ENCODE measurements at regions not wholly inside any gene's neighbourhood (a gene's known extent, or its start where the extent isn't known, plus 50 kb on each side); places are given as distances from the start of the nearest gene placed in this dataset.

- no peaks in the 10 kb centered on the region for H3K27me3 ChIP-seq (ENCODE audit: insufficient read depth, low read length)
- no peaks in the 10 kb centered on the region for H3K9me3 ChIP-seq (ENCODE audit: low read length)
- no peaks in the 10 kb centered on the region for H3K36me3 ChIP-seq (ENCODE audit: insufficient read depth, low read length)
- no peaks in the 10 kb centered on the region for H4K20me1 ChIP-seq (ENCODE audit: insufficient read depth, low read length)
- no peak overlapping the region for H3K4me3 ChIP-seq (ENCODE audit: low read depth, low read length, poor library complexity, severe bottlenecking)
- H3K4me2 ChIP-seq (ENCODE audit: low read length): no peak overlapping the region
- no peaks in the 10 kb centered on the region for H3K79me2 ChIP-seq (ENCODE audit: insufficient read depth, low read length)
- H3K4me1 ChIP-seq (ENCODE audit: insufficient read depth, low read length, severe bottlenecking): no peaks in the 10 kb centered on the region
- no peaks in the 10 kb centered on the region for H3F3A ChIP-seq (ENCODE audit: insufficient read depth, low read length)
- no peak overlapping the region for H2AFZ ChIP-seq (ENCODE audit: low read length)
- H3K9ac ChIP-seq (ENCODE audit: low read length): no peak overlapping the region
- no peaks in the 10 kb centered on the region for H3K9me2 ChIP-seq (ENCODE audit: low read depth, low read length)
- TF ChIP-seq CTCF (IDR thresholded peaks at IDR 0.05; ENCODE audit: low read length) (no peak), EZH2 (IDR thresholded peaks at IDR 0.05; ENCODE audit: borderline replicate concordance, low read length) (no peak)
- H3K27ac ChIP-seq (ENCODE audit: low read depth, low read length, poor library complexity, severe bottlenecking): no peak overlapping the region
These were observed 207.7 kb upstream of the ZSWIM2 start for GRCh38 chr2:187056416-187057334.

- no peaks in the 10 kb centered on the region for H4K20me1 ChIP-seq (ENCODE audit: insufficient read depth, low read length)
- no peak overlapping the region for H2AFZ ChIP-seq (ENCODE audit: low read length)
- H3K79me2 ChIP-seq (ENCODE audit: insufficient read depth, low read length): no peaks in the 10 kb centered on the region
- H3K4me3 ChIP-seq (ENCODE audit: low read depth, low read length, poor library complexity, severe bottlenecking): no peak overlapping the region
- no peak overlapping the region for H3K4me2 ChIP-seq (ENCODE audit: low read length)
- no peak for TF ChIP-seq CTCF (IDR thresholded peaks at IDR 0.05; ENCODE audit: low read length)
- no peak for TF ChIP-seq EZH2 (IDR thresholded peaks at IDR 0.05; ENCODE audit: borderline replicate concordance, low read length)
- no peak overlapping the region for H3K9ac ChIP-seq (ENCODE audit: low read length)
- no peaks in the 10 kb centered on the region for H3K9me2 ChIP-seq (ENCODE audit: low read depth, low read length)
- no peaks in the 10 kb centered on the region for H3K36me3 ChIP-seq (ENCODE audit: insufficient read depth, low read length)
- no peak overlapping the region for H3K27ac ChIP-seq (ENCODE audit: low read depth, low read length, poor library complexity, severe bottlenecking)
- no peaks in the 10 kb centered on the region for H3K9me3 ChIP-seq (ENCODE audit: low read length)
- H3K4me1 ChIP-seq (ENCODE audit: insufficient read depth, low read length, severe bottlenecking): no peaks in the 10 kb centered on the region
- H3F3A ChIP-seq (ENCODE audit: insufficient read depth, low read length): no peaks in the 10 kb centered on the region
- no peaks in the 10 kb centered on the region for H3K27me3 ChIP-seq (ENCODE audit: insufficient read depth, low read length)
These were observed 206.5 kb upstream of the ZSWIM2 start for GRCh38 chr2:187055463-187055862.

GRCh38 chr2:187054501-187055319 lies 205.7 kb upstream of the ZSWIM2 start:
- no peaks in the 10 kb centered on the region for H3K9me3 ChIP-seq (ENCODE audit: low read length)
- H3K4me3 ChIP-seq (ENCODE audit: low read depth, low read length, poor library complexity, severe bottlenecking): no peak overlapping the region
- H4K20me1 ChIP-seq (ENCODE audit: insufficient read depth, low read length): no peaks in the 10 kb centered on the region
- no peak overlapping the region for H3K27ac ChIP-seq (ENCODE audit: low read depth, low read length, poor library complexity, severe bottlenecking)
- H3K9ac ChIP-seq (ENCODE audit: low read length): no peak overlapping the region
- no peaks in the 10 kb centered on the region for H3K79me2 ChIP-seq (ENCODE audit: insufficient read depth, low read length)
- H2AFZ ChIP-seq (ENCODE audit: low read length): no peak overlapping the region
- no peaks in the 10 kb centered on the region for H3K9me2 ChIP-seq (ENCODE audit: low read depth, low read length)
- no peaks in the 10 kb centered on the region for H3K4me1 ChIP-seq (ENCODE audit: insufficient read depth, low read length, severe bottlenecking)
- TF ChIP-seq EZH2 (IDR thresholded peaks at IDR 0.05; ENCODE audit: borderline replicate concordance, low read length) (no peak), CTCF (IDR thresholded peaks at IDR 0.05; ENCODE audit: low read length) (peak; percentile 22; the same call in 1 of the 2 replicates)
- H3K27me3 ChIP-seq (ENCODE audit: insufficient read depth, low read length): no peaks in the 10 kb centered on the region
- H3F3A ChIP-seq (ENCODE audit: insufficient read depth, low read length): no peaks in the 10 kb centered on the region
- no peak overlapping the region for H3K4me2 ChIP-seq (ENCODE audit: low read length)
- H3K36me3 ChIP-seq (ENCODE audit: insufficient read depth, low read length): no peaks in the 10 kb centered on the region
